ENCODE measurements at regions not wholly inside any gene's neighbourhood (a gene's known extent, or its start where the extent isn't known, plus 50 kb on each side); places are given as distances from the start of the nearest gene placed in this dataset.

GRCh38 chr15:97317163-97317562 lies 643.3 kb upstream of the ARRDC4 start:
- no peak for DNase-seq

- DNase-seq: no peak
These were observed 641.2 kb upstream of the ARRDC4 start for GRCh38 chr15:97319291-97319690.

GRCh38 chr15:97346221-97346620 lies 614.3 kb upstream of the ARRDC4 start:
- no peak for DNase-seq

GRCh38 chr15:97350813-97351212 lies 609.7 kb upstream of the ARRDC4 start:
- DNase-seq: no peak

GRCh38 chr15:97383516-97383915 lies 577.0 kb upstream of the ARRDC4 start:
- no peak for DNase-seq

- no peak for DNase-seq
These were observed 573.6 kb upstream of the ARRDC4 start for GRCh38 chr15:97386940-97387339.

- DNase-seq: no peak
These were observed 559.3 kb upstream of the ARRDC4 start for GRCh38 chr15:97401195-97401594.

- no peak for DNase-seq
These were observed 558.5 kb upstream of the ARRDC4 start for GRCh38 chr15:97401970-97402369.

- no peak for DNase-seq
These were observed 553.7 kb upstream of the ARRDC4 start for GRCh38 chr15:97406841-97407240.

GRCh38 chr15:97410897-97411575 lies 549.5 kb upstream of the ARRDC4 start:
- no peak for DNase-seq

GRCh38 chr15:97420130-97420529 lies 540.4 kb upstream of the ARRDC4 start:
- DNase-seq: no peak

GRCh38 chr15:97425596-97425995 lies 534.9 kb upstream of the ARRDC4 start:
- no peak for DNase-seq

GRCh38 chr15:97443101-97443500 lies 517.4 kb upstream of the ARRDC4 start:
- DNase-seq: no peak

- DNase-seq: no peak
These were observed 514.4 kb upstream of the ARRDC4 start for GRCh38 chr15:97446138-97446537.

GRCh38 chr15:97456521-97457202 lies 503.8 kb upstream of the ARRDC4 start:
- DNase-seq: no peak

- DNase-seq: no peak
These were observed 503.2 kb upstream of the ARRDC4 start for GRCh38 chr15:97457203-97457847.

GRCh38 chr15:97459771-97460170 lies 500.7 kb upstream of the ARRDC4 start:
- DNase-seq: no peak

- DNase-seq: peak; percentile 6
These were observed 499.3 kb upstream of the ARRDC4 start for GRCh38 chr15:97461226-97461625.

GRCh38 chr15:97463696-97464095 lies 496.8 kb upstream of the ARRDC4 start:
- DNase-seq: no peak

GRCh38 chr15:97470417-97470816 lies 490.1 kb upstream of the ARRDC4 start:
- no peak for DNase-seq

GRCh38 chr15:97473627-97474026 lies 486.9 kb upstream of the ARRDC4 start:
- DNase-seq: no peak

- no peak for DNase-seq
These were observed 480.5 kb upstream of the ARRDC4 start for GRCh38 chr15:97479957-97480356.

GRCh38 chr15:97482521-97482920 lies 478.0 kb upstream of the ARRDC4 start:
- DNase-seq: no peak

All from muscle of arm (tissue), 1 donor.